Endothelial cell of umbilical vein (primary cell): ENCODE measurements at regions not wholly inside any gene's neighbourhood (a gene's known extent, or its start where the extent isn't known, plus 50 kb on each side); places are given as distances from the start of the nearest gene placed in this dataset.

Source experiments
- BruUV-seq: library from RNA; stranded (reverse); fragments of 400-500 nt; replicated peaks from 2 replicates; lab custom pipeline; 2021; lab: Mats Ljungman, UMichigan
- CTCF ChIA-PET: fragments of 300-600, 350-600 bp; sonication (Branson Sonifier 250); formaldehyde crosslinking; loops from one replicate; lab custom pipeline; 2021; ENCODE audit warnings: antibody characterized with exemption, inconsistent platforms; lab: Charles Lee
- POLR2A ChIA-PET: fragments of 300-600, 350-600 bp; sonication (Branson Sonifier 250); formaldehyde crosslinking; loops from one replicate; lab custom pipeline; 2021; ENCODE audit warnings: antibody characterized with exemption, inconsistent platforms; lab: Charles Lee
- DNase-seq: peaks from one replicate; pipeline ENCODE4 v3.0.0-alpha.2; 2011; ENCODE audit warnings: low read depth, low spot score
- FAIRE-seq: peaks from 2 replicates; lab custom pipeline; 2011; peaks lifted over from hg19 to GRCh38; lab: Jason Lieb, UNC
- H2AFZ ChIP-seq: 2 replicates; pipeline ENCODE4 v1.6.0; 2012; ENCODE audit warnings: low read depth, low read length, control low read depth, inconsistent platforms
- H3K27ac ChIP-seq: 2 replicates; pipeline ENCODE4 v1.5.1; 2011; ENCODE audit warnings: low read depth, mild to moderate bottlenecking, control low read depth, low read length, moderate library complexity; ENCODE audit not compliant: insufficient read depth
- H3K27me3 ChIP-seq, 2 experiments: 2 replicates each; pipeline versions ENCODE4 v1.6.0 to v1.6.1; 2011; ENCODE audit warnings: low read length in 2 of 2, mixed read lengths in 1 of 2; ENCODE audit not compliant: control insufficient read depth in 2 of 2, insufficient read depth in 2 of 2
- H3K36me3 ChIP-seq, 2 experiments: 2 replicates in 1 of 2; 3 replicates in 1 of 2; pipeline ENCODE4 v1.5.1; 2011; ENCODE audit warnings: low read length in 2 of 2, mild to moderate bottlenecking in 1 of 2, moderate library complexity in 1 of 2; ENCODE audit not compliant: control insufficient read depth in 2 of 2, insufficient read depth in 2 of 2; ENCODE audit errors: extremely low read depth in 1 of 2
- H3K4me1 ChIP-seq: 3 replicates; pipeline ENCODE4 v1.5.1; 2011; ENCODE audit warnings: mild to moderate bottlenecking, low read length; ENCODE audit not compliant: control insufficient read depth, insufficient read depth; ENCODE audit errors: extremely low read depth
- H3K4me2 ChIP-seq: 2 replicates; pipeline ENCODE4 v1.6.1; 2011; ENCODE audit warnings: low read length, control low read depth, mixed read lengths; ENCODE audit not compliant: insufficient read depth
- H3K4me3 ChIP-seq, 3 experiments: fragments of 200-600 bp in 1 of 3; sonication (generic), shearing (Covaris generic) in 1 of 3; replicated peaks in 1 of 3; 2 replicates each; pipeline ENCODE4 v1.5.1; 2011 to 2016; ENCODE audit warnings: control low read depth in 3 of 3, low read length in 3 of 3, mild to moderate bottlenecking in 2 of 3, inconsistent platforms in 1 of 3, low read depth in 1 of 3, moderate library complexity in 1 of 3; ENCODE audit not compliant: insufficient read depth in 1 of 3
- H3K79me2 ChIP-seq: 2 replicates; pipeline ENCODE4 v1.6.0; 2012; ENCODE audit warnings: low read length, inconsistent platforms; ENCODE audit not compliant: control insufficient read depth, insufficient read depth
- H3K9ac ChIP-seq: replicated peaks from 2 replicates; pipeline ENCODE3; 2011; ENCODE audit warnings: low read length, control low read depth; ENCODE audit not compliant: insufficient read depth; ENCODE audit errors: extremely low read depth
- H3K9me1 ChIP-seq: replicated peaks from 3 replicates; pipeline ENCODE4 v1.6.0; 2011; ENCODE audit warnings: mild to moderate bottlenecking, low read length; ENCODE audit not compliant: control insufficient read depth, insufficient read depth; ENCODE audit errors: extremely low read depth
- H3K9me3 ChIP-seq: replicated peaks from 2 replicates; pipeline ENCODE4 v1.5.1; 2012; ENCODE audit warnings: low read length, inconsistent platforms; ENCODE audit not compliant: control insufficient read depth, insufficient read depth
- H4K20me1 ChIP-seq: replicated peaks from 2 replicates; pipeline ENCODE3; 2011; ENCODE audit warnings: mild to moderate bottlenecking, low read length; ENCODE audit not compliant: control insufficient read depth, insufficient read depth; ENCODE audit errors: extremely low read depth
- CTCF ChIP-seq, 2 donors: IDR thresholded peaks; 1 replicate in 1 of 2; 2 replicates in 1 of 2; pipeline ENCODE4 v1.5.1; 2011; ENCODE audit warnings: low read length in 2 of 2, mild to moderate bottlenecking in 2 of 2, moderate library complexity in 2 of 2, control low read depth in 1 of 2, inconsistent platforms in 1 of 2, low read depth in 1 of 2; ENCODE audit not compliant: insufficient read depth in 1 of 2; ENCODE audit errors: extremely low read depth in 1 of 2
- EZH2 ChIP-seq: IDR thresholded peaks from 2 replicates; pipeline ENCODE4 v1.6.1; 2012; ENCODE audit warnings: borderline replicate concordance, low read depth, mild to moderate bottlenecking, moderate library complexity, low read length, inconsistent platforms; ENCODE audit not compliant: severe bottlenecking
- FOS ChIP-seq: IDR thresholded peaks from 2 replicates; pipeline ENCODE4 v1.6.1; 2011; ENCODE audit warnings: mild to moderate bottlenecking, low read length, moderate library complexity, borderline replicate concordance; ENCODE audit not compliant: insufficient read depth
- GATA2 ChIP-seq: IDR thresholded peaks from 2 replicates; pipeline ENCODE4 v1.7.0; 2011; ENCODE audit warnings: low read depth, mild to moderate bottlenecking, moderate library complexity, mixed read lengths, low read length; ENCODE audit not compliant: insufficient read length, insufficient read depth
- JUN ChIP-seq: IDR thresholded peaks from 2 replicates; pipeline ENCODE4 v1.6.1; 2011; ENCODE audit warnings: borderline replicate concordance, low read depth; ENCODE audit not compliant: insufficient read length, insufficient read depth
- MAX ChIP-seq: IDR thresholded peaks from 2 replicates; pipeline ENCODE4 v1.6.1; 2011; ENCODE audit not compliant: insufficient read depth, insufficient read length
- MYC ChIP-seq: IDR thresholded peaks from one replicate; pipeline ENCODE4 v1.6.1; 2011; ENCODE audit warnings: mild to moderate bottlenecking, low read depth, low read length
- POLR2A ChIP-seq: IDR thresholded peaks from 2 replicates; pipeline ENCODE4 v1.6.1; 2012; ENCODE audit warnings: low read depth, mild to moderate bottlenecking, control low read depth, low read length
- POLR2AphosphoS5 ChIP-seq: IDR thresholded peaks from 2 replicates; pipeline ENCODE4 v1.6.1; 2012; ENCODE audit warnings: low read depth, mild to moderate bottlenecking, control low read depth, low read length, moderate library complexity; ENCODE audit not compliant: insufficient read depth
- dilution Hi-C: fragments of 300-500 bp; cut with MboI; formaldehyde crosslinking; loops from one replicate; pipeline ENCODE4 v1.15.0; 2019; ENCODE audit warnings: low sequenced_read_pairs; ENCODE audit not compliant: extremely low pct_ligation_motif_present
- intact Hi-C: fragments of 100-400 bp; cut with micrococcal nuclease; formaldehyde crosslinking; loops from one replicate; pipeline ENCODE4 v1.10.0; 2022

- Histone ChIP-seq H3K9ac (peak overlapping the region; percentile 12), H4K20me1 (no peaks in the 10 kb centered on the region), H3K4me1 (peaks cover 16% of the 10 kb centered on the region), H3K4me3 (peak overlapping the region in 1 of 3 experiments; percentile 34), H2AFZ (peak overlapping the region; percentile 8), H3K79me2 (no peaks in the 10 kb centered on the region), H3K9me3 (no peaks in the 10 kb centered on the region), H3K27ac (peak overlapping the region; percentile 68), H3K36me3 (no peaks in the 10 kb centered on the region), H3K4me2 (peak overlapping the region; percentile 90), H3K9me1 (no peaks in the 10 kb centered on the region), H3K27me3 (no peaks in the 10 kb centered on the region)
- intact Hi-C loops = no loop called here
- TSS peak; percentile 81 for BruUV-seq
- TF ChIP-seq MYC (no peak), JUN (no peak), FOS (no peak), CTCF (IDR thresholded peaks at IDR 0.05; ENCODE audit: extremely low read depth in 1 of 2, insufficient read depth in 1 of 2, low read depth in 1 of 2, low read length in 2 of 2) (no peak), GATA2 (no peak), EZH2 (no peak), POLR2AphosphoS5 (no peak), POLR2A (no peak), MAX (no peak)
- CTCF ChIA-PET = interaction anchor here (0.6 to 2.6 kb wide), 17 partner anchors 9 to 849 kb away, joined by 3 to 19 read pairs (median 3); no protein-coding TSS in a partner anchor
- POLR2A ChIA-PET = interaction anchor here (0.6 to 0.7 kb wide), 2 partner anchors 176 to 362 kb away, joined by 6 to 7 read pairs; no protein-coding TSS in a partner anchor
- no peak for FAIRE-seq
- dilution Hi-C loops = no loop called here
- DNase-seq = no peak
Observed at GRCh38 chr2:40512256-40512655, 60.4 kb upstream of the SLC8A1 start.
